NCI-H446 treated with DMSO at 0.1 percent for 48 hours (cell line): ENCODE measurements at regions not wholly inside any gene's neighbourhood (a gene's known extent, or its start where the extent isn't known, plus 50 kb on each side); places are given as distances from the start of the nearest gene placed in this dataset.
"Not testable (repeated sequence)": the region's sequence is repeated elsewhere in the genome, so short reads cannot be mapped to it uniquely, and the experiment has no call there.

ENCODE experiments used
- DNase-seq: peaks from one replicate; lab custom pipeline; 2025; lab: John Stamatoyannopoulos, UW

GRCh38 chr1:232416026-232416568, 213.8 kb downstream of the SIPA1L2 start:
- DNase-seq: no peak

GRCh38 chr1:232415481-232415880, 214.5 kb downstream of the SIPA1L2 start:
- not testable (repeated sequence) for DNase-seq

DNA sequence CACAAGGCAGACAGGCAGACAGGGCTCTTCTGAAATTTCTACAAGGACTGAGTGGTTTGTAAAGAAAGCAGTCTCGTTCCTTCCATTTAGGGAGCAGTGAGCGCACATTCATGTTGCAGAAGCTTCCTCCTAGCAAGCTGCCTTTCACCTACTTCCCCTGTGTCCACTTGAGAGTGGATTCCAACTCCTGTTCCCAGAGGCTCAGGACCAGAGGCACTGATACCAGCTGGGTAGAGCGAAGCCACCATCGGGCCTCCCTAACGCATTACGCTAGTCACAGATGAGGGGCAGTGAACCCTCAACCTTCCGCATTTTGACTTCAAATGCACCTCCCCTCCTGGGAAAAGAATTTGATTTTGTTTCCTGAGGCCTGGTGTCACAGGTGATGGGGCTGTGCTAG, 215.8 kb downstream of the SIPA1L2 start:
- DNase-seq: no peak

DNA sequence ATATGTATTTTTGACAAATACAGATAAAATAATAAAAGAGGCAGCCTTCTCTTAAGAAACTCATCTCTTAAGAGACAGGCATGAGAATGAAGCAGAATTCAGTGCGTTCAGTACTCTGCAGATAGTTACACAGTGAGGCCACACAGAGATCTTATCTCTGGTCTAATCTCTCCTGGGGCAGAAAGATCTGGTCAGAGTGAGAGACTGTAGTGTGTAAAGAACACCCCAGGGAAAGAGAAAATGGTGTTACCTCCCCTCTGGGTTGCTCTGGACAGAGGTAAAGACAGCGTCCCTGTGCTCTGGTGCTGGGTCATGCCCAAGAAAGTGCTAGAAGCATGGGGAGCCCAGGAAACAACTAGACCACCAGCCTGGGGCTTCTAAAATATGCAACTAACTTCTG, 216.3 kb downstream of the SIPA1L2 start:
- DNase-seq: no peak

DNA sequence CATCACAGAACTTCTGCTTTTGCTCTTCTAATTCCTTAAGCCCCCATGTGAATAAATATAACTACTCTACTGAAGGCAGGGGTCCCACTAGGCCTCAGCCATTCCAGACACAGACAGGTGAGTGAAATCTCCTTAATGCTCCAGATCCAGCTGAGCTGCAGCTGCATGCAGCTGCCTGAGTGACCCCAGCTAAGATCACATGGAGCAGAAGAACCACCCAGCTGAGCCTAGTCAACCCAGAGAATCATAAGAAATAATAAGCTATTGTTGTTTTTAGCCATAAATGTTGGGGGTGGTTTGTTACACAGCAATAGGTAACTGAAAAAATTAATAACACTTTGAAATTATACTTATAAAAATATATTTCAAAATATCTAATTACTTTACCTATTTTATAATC, 220.3 kb downstream of the SIPA1L2 start:
- no peak for DNase-seq

GRCh38 chr1:232407120-232407519, 222.8 kb downstream of the SIPA1L2 start:
- no peak for DNase-seq

GRCh38 chr1:232405781-232406180, 224.2 kb downstream of the SIPA1L2 start:
- DNase-seq: peak; percentile 39

DNA sequence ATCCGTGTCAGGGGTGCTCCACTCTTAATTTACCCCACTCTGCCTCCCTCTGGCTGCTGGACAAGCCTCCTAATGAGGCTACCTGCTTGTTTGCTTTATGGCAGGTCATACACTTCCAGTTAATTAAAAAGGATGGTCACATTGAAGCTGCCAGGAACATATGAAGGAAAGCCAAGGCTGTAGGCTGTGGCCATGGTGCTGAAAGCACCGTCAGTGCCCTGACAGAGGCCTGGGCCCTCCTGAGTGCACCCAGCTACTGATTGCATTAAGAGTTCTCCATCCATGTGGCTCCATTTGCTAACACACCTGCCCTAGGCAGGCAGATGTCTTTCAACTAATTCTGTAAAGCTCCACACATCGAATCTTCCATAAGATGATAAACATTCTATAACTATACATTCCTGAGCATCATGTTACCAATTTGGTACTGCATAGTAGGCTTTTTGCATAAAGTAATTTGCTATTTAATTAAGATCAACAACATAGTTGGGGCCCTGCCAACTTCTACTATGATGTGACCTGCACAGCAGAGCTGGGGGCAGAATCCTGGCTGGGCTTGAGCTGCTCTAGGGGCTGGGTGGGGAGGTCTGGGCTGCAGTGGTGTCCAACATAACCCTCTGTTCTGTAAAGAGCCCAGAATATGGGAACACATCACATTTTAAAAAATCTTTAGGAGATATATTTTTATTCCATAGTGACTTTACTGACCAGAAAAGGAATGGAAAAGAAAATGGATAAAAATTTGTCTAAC, 224.8 kb downstream of the SIPA1L2 start:
- no peak for DNase-seq

DNA sequence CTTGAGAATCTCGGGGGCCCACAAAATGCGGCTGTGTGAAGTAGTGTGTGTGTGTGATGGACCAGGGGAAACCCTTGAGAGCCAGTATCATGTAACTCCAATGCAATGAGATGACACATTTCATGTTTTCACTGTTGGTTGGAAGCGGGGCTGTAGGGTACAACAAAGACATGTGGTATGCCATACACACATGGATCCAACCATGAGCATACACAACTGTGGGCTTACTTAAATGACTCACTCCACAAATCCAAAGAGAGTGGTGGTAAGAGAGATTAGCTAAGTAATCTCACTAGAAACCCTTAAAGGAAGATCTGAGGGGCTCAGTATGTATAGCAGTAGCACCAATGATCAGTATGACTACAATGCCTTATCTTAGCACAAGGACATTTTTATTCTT, 225.7 kb downstream of the SIPA1L2 start:
- no peak for DNase-seq

- DNase-seq: no peak
Measured at GRCh38 chr1:232403017-232403714, 226.8 kb downstream of the SIPA1L2 start.

DNA sequence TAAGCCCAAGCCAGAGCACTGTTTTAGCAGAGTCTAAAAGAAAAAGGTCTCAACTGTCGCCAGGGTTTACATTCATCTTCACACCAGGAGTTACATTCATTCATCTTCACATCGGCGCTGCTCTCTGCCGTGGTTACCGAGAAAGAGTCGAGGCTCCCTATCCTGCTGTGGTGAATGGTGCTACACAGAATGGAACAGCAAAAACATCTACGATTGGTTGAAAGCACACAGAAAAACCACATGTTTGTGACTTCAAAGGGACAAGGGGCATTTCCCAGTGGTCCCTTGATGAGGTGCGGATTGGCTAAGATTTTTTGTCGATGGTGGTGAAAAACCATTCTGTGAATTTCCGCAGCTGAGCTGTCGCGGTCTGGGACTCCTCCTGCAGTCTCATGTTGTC, 231.1 kb downstream of the SIPA1L2 start:
- DNase-seq: no peak

DNA sequence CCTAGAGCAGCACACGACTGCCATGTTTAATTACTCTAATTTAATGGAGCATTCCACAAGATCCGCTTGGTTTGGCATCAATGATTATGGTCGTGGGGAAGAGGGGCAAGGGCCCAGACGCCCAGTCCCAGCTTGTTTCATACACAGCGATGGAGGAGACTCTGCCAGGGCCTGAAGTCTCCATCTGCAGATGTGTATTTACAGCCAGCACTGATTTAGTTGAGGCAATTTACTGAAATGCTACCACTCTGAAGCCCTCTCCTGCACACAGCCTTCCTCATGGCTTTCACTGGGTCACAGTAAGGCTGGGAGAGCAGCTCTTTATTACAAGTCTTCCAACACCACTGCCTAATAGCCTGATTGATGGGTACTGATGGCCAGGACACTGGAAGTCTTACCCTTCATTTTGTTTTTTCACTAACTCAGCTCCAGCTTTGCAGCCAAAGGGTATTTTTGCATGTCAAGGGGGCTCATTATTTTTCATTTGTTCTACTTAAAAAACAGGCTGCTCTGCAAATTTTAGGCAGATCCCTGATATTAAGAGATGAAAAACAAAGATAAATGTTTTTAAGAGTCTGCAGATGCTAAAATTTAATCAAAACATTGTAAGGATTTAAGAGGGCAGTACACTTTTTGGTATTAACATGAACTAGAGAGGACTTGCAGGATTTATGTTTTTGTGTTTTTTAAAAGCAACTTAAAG, 236.3 kb downstream of the SIPA1L2 start:
- DNase-seq: no peak

GRCh38 chr1:232393010-232393409, 236.9 kb downstream of the SIPA1L2 start:
- DNase-seq: no peak

GRCh38 chr1:232390590-232390989, 239.3 kb downstream of the SIPA1L2 start:
- no peak for DNase-seq

DNA sequence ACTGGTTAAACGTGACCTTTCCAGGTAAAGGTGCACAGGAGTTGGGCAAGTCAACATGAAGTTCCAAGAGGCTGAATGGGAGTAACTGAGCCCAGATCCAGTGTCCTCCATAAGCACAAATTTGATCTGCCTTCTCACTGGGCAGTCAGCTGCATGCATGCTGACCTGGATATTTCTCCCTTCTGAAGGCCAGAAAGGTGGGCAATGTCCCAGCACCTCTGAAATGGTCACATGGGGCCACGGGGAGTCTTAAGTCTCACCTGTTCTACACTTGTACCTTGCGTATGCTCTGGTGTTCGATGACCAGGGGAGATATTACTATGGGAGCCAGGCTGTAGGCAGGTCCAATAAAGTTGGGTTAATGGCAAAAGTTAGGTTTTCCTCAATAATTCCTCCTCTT, 240.2 kb downstream of the SIPA1L2 start:
- no peak for DNase-seq

DNA sequence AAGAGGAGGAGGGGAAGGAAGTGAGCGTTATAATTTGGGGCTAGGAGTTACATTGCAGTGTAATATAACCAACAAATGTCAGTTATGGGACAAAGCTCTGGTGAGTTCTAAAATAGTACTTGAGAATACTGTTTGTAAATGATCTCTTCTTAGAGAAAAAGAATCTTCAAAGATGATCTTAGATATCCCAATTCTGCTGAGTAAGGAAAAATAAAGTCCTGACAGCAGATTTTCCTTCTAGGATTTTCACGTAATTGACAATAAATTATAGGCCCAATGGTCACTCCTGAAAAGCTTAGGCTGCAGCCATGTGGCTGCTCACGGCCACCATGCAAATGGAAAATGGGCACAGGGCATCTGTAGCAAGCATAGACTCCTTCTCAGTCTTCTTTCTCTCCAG, 241.6 kb downstream of the SIPA1L2 start:
- no peak for DNase-seq

GRCh38 chr1:232386721-232387510, 243.0 kb downstream of the SIPA1L2 start:
- DNase-seq: no peak

DNA sequence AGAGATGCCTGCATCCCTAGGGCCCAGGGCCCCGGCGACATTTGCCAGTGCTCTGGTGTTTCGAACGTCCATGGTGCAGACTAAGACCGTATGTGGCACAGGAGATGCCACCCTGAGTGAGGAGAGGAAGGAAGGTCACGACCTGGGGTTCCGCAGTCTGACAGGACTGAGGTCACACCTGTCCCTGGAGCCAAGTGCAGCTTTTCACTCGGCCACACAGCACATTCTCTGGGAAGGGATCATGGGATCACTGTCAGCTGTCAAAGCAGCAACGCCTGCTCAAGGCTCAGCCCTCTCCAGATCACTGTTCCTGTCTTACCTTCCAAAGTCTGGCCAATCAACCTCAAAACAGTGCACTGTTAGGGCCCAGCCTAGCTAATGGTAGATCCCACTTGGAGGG, 243.6 kb downstream of the SIPA1L2 start:
- no peak for DNase-seq

GRCh38 chr1:232385221-232385620, 244.7 kb downstream of the SIPA1L2 start:
- no peak for DNase-seq

DNA sequence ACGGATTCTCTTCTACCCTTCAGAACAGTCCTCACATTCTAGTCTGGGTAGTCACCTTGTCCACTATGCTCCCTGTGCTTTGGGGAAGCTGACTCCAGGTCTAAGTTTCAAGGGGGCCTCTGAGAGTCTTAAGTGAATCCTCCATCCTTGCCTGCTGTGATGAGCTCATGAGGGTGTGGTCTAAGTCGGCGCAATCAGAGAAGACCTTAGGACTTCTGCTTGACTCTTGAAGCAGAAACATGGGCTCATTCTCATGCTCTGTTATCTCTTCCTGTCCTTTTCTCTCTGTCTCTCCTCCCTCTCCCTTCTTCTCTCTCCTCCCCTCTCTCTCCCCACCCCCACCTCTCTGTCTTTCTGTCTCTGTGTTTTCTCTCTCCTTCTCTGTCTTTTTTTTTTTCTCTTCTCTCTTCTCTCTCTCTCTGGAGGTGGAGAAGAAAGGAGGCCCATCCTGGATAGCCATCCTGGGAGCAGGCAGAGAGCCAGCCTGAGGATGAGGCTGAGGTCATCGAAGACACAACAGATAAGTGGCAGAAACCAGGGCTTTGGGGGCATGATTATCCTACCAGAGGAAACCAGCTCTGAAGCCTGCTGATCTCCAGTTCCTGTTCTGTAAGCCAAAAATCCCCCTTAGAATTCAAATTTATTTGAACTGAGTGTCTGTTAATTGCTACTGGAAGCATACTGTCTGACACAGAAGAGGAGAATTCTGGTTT, 245.6 kb downstream of the SIPA1L2 start:
- no peak for DNase-seq

DNA sequence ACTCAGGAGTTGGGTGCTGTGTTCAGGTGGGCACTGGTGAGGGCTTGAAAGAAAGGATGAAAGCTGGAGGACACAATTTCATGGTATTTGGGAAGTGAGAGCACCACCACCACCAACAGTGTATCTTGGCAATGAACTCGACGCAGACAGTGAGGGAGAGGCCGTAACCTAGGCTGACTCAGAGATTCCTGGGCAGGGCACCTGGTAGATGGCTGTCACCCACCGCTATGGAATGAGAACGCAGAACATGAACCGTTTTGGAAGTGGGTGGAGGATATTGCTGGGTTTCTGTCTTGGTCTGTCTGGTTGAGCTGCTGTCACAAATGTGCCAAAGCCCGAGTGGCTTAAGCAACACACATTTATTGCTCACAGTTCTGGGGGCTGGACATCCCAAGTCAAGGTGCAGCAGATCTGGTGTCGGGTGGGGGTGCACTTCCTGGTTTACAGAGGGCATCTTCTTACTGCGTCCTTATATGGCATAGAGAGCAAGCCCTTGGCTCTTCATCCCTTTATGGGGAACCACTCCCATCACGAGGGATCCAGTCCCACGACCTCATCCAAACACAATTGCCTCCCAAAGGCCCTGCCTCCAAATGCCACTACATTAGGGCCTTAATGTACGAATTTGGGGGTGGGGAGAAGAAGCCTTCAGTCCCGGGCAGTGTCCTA, 246.3 kb downstream of the SIPA1L2 start:
- DNase-seq: no peak
